ENCODE measurements at regions not wholly inside any gene's neighbourhood (a gene's known extent, or its start where the extent isn't known, plus 50 kb on each side); places are given as distances from the start of the nearest gene placed in this dataset.

GRCh38 chr2:42947809-42948600 is 155.6 kb upstream of the HAAO start:
- DNase-seq, result no peak

DNA sequence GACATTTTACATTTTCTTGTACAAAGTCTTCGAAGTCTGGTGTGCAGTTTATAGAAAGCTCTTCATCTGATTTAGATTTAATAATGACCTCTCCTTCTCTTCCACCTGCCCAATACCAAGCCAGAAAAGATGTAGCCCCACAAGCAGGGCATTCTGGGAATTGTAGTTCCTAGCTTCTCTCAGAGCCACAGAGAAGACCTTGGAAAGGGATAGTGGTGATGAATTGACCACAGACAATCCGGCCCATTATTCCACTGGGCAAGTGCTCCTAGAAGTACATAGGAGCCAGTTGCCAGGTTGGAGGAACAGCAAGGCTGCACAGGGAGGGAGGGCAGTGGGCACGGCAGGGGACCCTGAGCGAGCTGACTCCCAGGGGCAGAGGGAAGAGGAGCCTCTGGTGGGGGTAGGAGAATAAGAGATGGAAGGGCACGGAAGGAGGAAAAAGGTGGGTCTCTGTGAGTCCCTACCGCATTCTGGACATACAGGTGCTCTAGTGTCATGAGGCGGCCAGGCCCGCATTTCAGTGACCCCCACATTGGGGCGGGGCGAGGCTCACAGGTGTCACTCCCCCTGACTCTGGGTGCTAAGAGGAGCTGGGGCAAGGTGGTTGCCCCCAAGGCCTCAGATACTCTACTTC is 152.5 kb upstream of the HAAO start:
- DNase-seq, result no peak

DNA sequence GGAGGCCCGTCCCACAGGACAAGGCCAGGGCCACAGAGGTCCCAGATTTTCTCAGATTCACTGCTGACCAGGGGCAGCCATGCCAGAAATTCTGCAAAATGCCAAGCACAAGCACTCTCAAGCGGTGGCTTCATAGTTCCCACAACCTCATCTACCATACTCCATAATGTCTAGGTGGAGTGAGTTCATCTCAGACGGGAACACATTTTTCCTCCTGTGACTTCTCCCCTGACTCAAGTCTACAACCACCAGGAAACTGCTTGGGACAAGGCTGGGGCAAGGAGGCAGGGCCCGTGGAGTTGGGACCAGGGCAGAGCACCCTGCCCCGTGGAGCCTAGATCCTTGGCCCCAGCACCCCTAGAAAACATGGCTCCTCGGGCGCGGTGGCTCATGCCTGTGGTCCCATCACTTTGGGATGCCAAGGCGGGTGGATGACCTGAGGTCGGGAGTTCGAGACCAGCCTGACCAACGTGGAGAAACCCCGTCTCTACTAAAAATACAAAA is 150.7 kb upstream of the HAAO start:
- DNase-seq, result no peak

- DNase-seq, result no peak
Measured at GRCh38 chr2:42942214-42942989, 150.0 kb upstream of the HAAO start.

GRCh38 chr2:42941633-42942176 is 149.3 kb upstream of the HAAO start:
- no peak for DNase-seq

GRCh38 chr2:42939411-42940206 is 147.2 kb upstream of the HAAO start:
- no peak for DNase-seq

GRCh38 chr2:42938671-42939370 is 146.4 kb upstream of the HAAO start:
- no peak for DNase-seq

- DNase-seq, result no peak
Measured at GRCh38 chr2:42937171-42937875, 144.9 kb upstream of the HAAO start.

DNA sequence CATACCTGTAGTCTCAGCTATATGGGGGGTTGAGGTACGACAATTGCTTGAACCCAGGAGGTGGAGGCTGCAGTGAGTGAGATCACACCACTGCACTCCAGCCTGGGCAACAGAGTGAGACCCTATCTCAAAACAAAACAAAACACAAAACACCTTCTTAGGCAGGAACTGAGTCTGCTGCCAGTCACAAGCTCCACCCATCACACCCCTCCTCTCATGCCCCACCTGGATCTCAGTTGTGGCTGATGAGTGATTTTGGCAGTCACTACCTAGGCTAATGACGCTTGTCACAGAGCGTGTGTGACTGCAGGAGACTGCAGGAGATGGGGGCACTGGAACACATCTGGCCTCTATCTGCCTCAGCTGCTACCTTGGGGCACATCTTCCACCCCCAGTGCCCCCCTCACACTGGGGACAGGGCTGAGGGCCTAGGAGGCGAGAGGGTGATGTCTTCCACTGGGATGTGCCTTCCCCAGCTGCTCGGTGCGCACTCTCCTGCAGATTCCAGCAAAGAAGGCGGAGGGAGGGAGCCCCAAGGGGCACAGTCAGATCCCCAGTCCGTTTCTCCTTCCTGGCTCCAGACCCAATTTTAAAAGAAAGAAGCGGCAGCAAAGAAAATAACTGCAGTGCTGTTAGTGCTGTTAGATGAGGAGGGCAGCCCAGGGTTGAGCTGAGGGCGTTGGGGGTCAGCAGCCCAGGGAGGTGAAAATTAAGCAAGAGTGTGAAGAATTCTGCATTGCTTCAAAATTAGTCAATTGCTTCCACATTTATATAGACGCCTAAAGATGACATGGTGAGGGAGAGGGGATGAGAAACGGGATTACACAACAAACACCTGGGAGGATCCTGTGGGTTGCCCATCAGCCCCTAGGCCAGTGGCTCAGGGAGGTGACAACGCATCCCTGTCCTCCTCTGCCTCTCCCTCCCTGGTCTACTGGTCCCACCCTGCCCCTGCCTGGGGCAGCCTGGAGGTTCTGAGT is 143.6 kb upstream of the HAAO start:
- no peak for DNase-seq

DNA sequence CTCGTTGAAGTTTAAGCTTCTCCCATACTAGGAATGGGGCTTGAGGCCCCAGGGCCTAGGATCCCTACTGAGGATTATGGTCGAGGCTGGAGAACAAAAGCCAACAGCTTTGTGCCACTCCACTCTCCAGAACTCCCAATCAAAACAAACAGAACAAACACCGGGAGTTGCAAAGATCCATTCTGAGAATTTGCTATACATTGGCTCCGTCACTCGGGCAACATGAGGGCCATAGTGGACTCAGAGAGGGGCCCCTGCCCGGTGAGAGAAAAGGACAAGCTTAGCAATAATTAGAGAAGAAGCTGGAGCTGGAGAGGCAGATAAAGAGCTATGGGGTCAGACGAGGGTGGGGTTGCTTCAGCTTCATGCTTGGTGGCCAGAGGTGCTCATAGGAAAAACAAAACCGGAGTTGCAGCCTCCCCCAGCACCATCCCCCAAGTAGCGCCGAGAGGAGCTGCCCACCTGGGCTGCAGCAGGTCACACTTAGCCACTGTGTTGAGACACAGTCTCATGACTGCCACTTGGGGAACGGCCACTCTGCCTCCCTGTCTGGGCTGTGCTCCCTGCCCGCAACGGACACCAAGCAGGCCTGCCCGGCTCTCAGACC is 142.3 kb upstream of the HAAO start:
- no peak for DNase-seq

DNA sequence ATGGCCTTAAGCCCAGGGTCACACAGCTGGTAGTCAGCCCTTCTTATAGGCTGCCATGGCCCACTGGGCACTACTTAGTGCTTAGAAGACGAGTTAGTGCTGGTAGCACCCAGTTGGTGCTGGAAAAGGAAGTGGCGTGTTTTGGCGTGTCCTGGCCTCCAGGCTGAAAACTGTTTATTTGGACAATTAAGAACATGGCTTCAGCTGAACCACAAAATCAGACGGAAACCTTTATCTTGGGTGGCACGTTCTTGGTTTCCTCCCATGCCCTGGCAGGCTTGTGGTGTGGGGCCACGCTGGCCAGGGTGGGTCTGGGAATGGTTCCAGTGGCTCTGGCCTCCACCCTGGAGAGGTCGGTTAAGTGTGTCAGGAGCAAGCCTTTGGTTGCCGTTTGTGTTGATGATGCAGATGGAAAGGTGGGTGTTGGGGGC is 141.5 kb upstream of the HAAO start:
- DNase-seq, result no peak

DNA sequence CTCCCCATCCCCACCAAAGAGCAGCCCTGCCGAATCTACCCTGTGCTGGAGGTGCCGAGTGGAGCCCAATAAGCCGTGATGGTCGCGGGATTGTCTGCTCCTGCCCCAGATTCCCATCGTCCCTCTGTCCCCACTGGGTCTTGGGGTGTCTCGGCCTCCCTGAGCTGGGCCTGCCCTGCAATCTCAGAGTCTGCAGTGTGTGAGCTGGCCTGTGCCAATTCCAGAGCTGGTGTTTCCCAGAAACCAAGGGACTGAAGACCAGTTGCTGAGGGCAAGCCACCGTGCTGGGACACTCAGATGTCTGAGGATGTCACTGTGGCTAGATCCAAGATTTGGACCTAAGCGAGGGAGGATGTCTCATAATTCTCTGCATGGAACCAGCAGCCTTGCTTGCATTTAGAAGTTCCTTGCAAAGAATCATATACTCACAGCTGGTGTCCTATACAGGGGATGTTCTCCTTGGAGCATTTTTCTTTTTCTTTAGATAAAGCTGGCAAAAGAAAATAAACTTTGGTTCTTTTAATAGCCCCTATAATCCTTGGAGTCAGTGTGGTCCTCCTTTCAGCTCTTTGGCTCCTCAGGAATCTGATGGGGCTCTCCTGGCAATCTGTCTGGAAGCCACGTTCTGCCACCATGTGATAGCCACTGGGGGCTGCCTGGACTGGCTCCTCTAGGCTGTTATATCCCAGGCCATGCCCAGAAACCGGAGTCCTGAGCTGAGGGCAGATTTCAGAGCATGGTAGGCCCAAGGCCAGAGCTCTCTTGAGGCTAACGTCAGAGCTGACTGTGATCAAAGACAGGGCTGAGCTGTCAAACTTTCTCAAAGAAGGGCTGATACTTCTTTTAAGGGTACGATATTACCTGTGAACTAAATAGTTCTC is 140.1 kb upstream of the HAAO start:
- DNase-seq, result no peak

GRCh38 chr2:42931818-42932195 is 139.4 kb upstream of the HAAO start:
- no peak for DNase-seq

GRCh38 chr2:42931146-42931817 is 138.9 kb upstream of the HAAO start:
- DNase-seq, result no peak

GRCh38 chr2:42930025-42930581 is 137.7 kb upstream of the HAAO start:
- no peak for DNase-seq

DNA sequence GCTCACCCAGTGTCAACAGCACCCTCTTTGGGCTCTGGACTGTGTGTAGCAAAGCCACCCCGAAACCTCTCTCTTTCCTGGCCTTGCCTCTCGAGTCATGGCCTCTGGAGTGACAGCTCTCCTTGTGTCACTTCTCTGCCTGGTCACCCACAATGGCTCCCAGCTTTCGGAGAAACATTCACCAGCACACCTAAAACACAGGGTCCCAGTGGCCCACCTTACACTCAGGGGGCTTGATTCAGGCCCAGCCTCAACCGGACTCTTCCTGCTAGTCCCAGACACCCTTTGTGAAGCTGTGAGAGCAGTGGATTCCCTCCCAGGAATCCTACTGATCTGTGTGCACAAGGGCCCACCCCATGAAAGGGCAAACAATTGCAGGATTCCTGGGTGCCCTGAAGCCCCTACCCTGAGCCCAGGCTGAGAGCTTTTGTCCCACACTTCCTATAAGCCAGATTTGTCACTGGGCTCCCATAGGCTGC is 137.2 kb upstream of the HAAO start:
- no peak for DNase-seq
